Prostate gland (tissue), 2 donors: ENCODE measurements at regions not wholly inside any gene's neighbourhood (a gene's known extent, or its start where the extent isn't known, plus 50 kb on each side); places are given as distances from the start of the nearest gene placed in this dataset.

Source experiments
- DNase-seq: peaks from one replicate; pipeline ENCODE4 v3.0.0-alpha.2; 2019; ENCODE audit warnings: low spot score
- H3K27ac ChIP-seq, 2 donors: fragments of 200-600 bp; sonication (generic); 2 replicates each; pipeline ENCODE4 v1.5.1; 2017 to 2019
- H3K27me3 ChIP-seq: fragments of 200-600 bp; sonication (generic); replicated peaks from 2 replicates; pipeline ENCODE4 v1.5.1; 2019; ENCODE audit not compliant: insufficient read depth
- H3K36me3 ChIP-seq, 2 donors: fragments of 200-600 bp; sonication (generic); 1 replicate in 1 of 2; 2 replicates in 1 of 2; pipeline versions ENCODE4 v1.5.1 to v1.8.1; 2017 to 2019
- H3K4me1 ChIP-seq: fragments of 200-600 bp; sonication (generic); replicated peaks from 2 replicates; pipeline ENCODE4 v1.5.1; 2019
- H3K4me3 ChIP-seq, 2 donors: fragments of 200-600 bp; sonication (generic); 2 replicates each; pipeline ENCODE4 v1.5.1; 2017 to 2019
- H3K9me3 ChIP-seq: fragments of 200-600 bp; sonication (generic); 2 replicates; pipeline ENCODE4 v1.5.1; 2017
- POLR2A ChIP-seq: fragments of 450-650 bp; IDR thresholded peaks from one replicate; pipeline ENCODE4 v1.6.1; 2016; ENCODE audit warnings: antibody characterized with exemption, mild to moderate bottlenecking
- POLR2AphosphoS5 ChIP-seq: sonication (generic); formaldehyde crosslinking; IDR thresholded peaks from one replicate; pipeline ENCODE4 v1.6.1; 2017; ENCODE audit warnings: antibody characterized with exemption
- WGBS: methylation state at CpG from one replicate; pipeline ENCODE4 v1.1.5; 2018; 5-methylcytosine and 5-hydroxymethylcytosine counted together
- intact Hi-C: fragments of 100-400 bp; cut with DNase I; formaldehyde crosslinking; loops from one replicate; pipeline ENCODE4 v1.14.2; 2022
- TF ChIP-seq, protein P1 (sequence below), 4 experiments: fragments of 200-600 bp in 2 of 4; fragments of 450-650 bp in 2 of 4; sonication (generic) in 2 of 4; IDR thresholded peaks; 1 replicate in 3 of 4; 2 replicates in 1 of 4; pipeline ENCODE4 v1.5.1; 2016 to 2019; ENCODE audit warnings: antibody characterized with exemption in 4 of 4, mild to moderate bottlenecking in 2 of 4, moderate library complexity in 2 of 4

DNA sequence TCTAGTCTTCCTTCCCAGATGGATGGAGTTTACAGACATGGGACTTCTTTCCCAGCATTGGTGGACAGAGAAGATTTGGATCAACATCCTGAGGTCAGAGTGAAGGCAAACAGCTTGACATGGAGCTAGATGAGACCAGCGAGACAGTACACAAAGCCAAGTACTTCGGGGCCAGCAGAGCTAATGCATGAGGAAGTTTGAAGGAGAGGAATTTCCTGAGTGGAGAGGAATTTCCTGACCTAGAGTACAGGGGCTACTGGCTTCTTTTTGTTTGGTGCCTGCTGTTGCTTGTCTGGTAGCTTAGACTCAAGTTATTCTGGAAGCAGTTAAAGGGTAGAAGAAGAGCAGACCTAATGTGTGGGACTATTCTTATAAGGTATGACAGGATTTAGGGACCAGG, 69.1 kb upstream of the EOLA2 start:
- DNase-seq, result no peak
- no peaks in the 10 kb centered on the region for H3K9me3 ChIP-seq
- intact Hi-C loops, result no loop called here
- no peak overlapping the region for H3K27ac ChIP-seq
- no peak for TF ChIP-seq POLR2AphosphoS5
- TF ChIP-seq POLR2A, result no peak
- TF ChIP-seq, protein P1, sequence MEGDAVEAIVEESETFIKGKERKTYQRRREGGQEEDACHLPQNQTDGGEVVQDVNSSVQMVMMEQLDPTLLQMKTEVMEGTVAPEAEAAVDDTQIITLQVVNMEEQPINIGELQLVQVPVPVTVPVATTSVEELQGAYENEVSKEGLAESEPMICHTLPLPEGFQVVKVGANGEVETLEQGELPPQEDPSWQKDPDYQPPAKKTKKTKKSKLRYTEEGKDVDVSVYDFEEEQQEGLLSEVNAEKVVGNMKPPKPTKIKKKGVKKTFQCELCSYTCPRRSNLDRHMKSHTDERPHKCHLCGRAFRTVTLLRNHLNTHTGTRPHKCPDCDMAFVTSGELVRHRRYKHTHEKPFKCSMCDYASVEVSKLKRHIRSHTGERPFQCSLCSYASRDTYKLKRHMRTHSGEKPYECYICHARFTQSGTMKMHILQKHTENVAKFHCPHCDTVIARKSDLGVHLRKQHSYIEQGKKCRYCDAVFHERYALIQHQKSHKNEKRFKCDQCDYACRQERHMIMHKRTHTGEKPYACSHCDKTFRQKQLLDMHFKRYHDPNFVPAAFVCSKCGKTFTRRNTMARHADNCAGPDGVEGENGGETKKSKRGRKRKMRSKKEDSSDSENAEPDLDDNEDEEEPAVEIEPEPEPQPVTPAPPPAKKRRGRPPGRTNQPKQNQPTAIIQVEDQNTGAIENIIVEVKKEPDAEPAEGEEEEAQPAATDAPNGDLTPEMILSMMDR (IDR thresholded peaks at IDR 0.05), result no peak
- H3K4me3 ChIP-seq, result no peak overlapping the region
- H3K4me1 ChIP-seq, result no peaks in the 10 kb centered on the region
- 46% methylated on average over 2 of the region's 2 CpGs for WGBS
- no peaks in the 10 kb centered on the region for H3K27me3 ChIP-seq
- no peaks in the 10 kb centered on the region for H3K36me3 ChIP-seq

DNA sequence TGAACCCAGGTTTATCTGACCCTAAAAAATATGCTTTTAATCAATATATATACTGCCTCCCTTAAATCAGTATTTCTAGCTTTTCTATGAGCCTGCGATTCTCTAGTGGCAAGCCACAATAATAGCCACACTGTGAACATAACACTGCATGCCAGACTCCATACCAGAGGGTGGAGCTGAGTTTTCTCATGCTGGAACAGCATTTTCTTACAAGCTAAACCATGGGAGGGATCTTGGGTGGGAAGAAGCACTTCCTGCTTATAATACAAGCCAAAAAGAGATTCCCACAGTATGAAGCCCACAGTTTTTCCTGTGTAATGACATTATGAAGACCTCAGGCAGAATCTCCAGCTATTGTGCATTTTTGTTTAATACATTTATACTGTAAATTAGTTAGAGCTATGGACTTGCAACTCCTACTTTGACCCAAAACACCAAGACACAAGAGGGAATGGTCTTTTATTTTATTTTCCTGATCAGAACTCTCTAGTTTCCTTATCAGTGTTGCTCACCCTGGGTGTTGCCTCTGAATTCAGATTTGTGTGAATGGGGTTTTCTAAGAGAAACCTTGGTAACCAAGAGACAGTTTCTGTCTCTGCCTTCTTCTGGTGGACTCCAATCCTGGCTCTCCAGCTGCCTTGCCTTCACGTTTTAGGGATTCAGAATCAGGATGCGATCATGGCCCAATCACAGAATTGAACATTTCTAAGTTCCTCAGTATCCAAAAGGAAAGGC, 74.5 kb upstream of the EOLA2 start:
- DNase-seq, result no peak
- no peaks in the 10 kb centered on the region for H3K4me1 ChIP-seq
- H3K9me3 ChIP-seq, result no peaks in the 10 kb centered on the region
- H3K27ac ChIP-seq, result no peak overlapping the region
- WGBS, result 89% methylated on average over 3 of the region's 3 CpGs
- H3K4me3 ChIP-seq, result no peak overlapping the region
- no peaks in the 10 kb centered on the region for H3K27me3 ChIP-seq
- no peak for TF ChIP-seq POLR2A
- TF ChIP-seq POLR2AphosphoS5, result no peak
- TF ChIP-seq, protein P1 (IDR thresholded peaks at IDR 0.05), result no peak
- H3K36me3 ChIP-seq, result no peaks in the 10 kb centered on the region
- intact Hi-C loops, result no loop called here

DNA sequence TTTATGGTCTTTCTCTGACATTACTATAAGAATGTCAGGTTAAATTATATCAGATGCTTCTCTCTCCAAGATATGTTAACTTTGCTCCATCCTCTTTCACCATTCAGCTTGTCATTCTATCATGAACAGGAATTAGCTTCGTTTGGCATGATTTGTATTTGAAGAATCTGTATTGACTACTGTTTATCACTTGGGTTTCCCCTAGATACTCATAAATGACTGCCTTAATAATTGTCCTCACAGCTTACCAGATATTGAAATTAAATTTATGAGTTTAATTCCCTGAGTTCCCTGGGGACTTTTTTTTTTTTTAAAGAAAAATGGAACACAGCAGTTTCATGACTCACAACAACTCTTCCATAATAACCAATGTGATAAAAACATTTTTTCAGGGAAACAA, 76.2 kb upstream of the EOLA2 start:
- H3K27ac ChIP-seq, result no peak overlapping the region
- H3K27me3 ChIP-seq, result no peaks in the 10 kb centered on the region
- DNase-seq, result no peak
- no peaks in the 10 kb centered on the region for H3K9me3 ChIP-seq
- intact Hi-C loops, result no loop called here
- TF ChIP-seq, protein P1 (IDR thresholded peaks at IDR 0.05), result no peak
- TF ChIP-seq POLR2A, result no peak
- no peak for TF ChIP-seq POLR2AphosphoS5
- H3K36me3 ChIP-seq, result no peaks in the 10 kb centered on the region
- no peak overlapping the region for H3K4me3 ChIP-seq
- WGBS, result 94% methylated on average over 1 of the region's 1 CpG
- no peaks in the 10 kb centered on the region for H3K4me1 ChIP-seq

DNA sequence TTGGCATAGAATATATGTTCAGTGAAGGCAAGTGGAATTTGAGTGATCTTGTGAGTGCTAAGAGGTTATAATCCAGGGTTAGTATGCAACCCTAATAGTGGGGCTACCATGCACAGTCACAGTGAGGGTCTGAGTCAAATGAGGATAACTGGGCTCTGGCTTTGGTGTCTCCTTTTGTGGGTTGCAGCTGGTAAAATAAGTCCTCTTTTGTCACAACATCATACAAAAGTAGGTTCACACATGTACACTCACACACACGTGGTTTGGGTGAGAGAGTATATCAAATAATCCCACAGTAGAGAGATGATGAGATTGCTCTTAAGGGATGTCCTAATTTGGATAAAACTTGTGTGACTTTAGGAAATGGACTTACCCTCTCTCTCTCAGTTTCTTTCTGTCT, 79.6 kb upstream of the EOLA2 start:
- no peak for DNase-seq

DNA sequence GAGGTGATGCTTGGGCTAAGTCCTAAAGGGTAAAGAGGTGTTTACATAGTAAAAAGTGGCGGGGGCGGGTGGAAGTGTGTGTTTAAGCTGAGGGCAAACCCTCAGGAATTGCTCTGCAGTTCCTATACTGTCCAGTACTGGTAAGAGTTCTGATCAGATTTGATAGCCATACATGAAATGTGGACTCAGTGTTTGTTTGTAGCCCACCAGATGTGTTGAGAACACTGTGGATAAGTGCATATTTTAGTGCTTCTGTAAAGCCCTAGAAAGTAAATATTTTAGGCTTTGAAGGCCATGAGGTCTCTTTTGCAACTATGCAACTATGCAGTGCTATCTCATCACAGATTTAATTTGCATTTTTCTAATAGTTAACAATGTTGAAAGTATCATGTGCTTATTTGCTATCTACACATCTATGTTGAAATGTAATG, 80.7 kb upstream of the EOLA2 start:
- Histone ChIP-seq H3K4me3 (no peak overlapping the region), H3K36me3 (no peaks in the 10 kb centered on the region), H3K27ac (no peak overlapping the region), H3K4me1 (no peaks in the 10 kb centered on the region), H3K27me3 (no peaks in the 10 kb centered on the region), H3K9me3 (no peaks in the 10 kb centered on the region)
- intact Hi-C loops, result no loop called here
- 85% methylated on average over 2 of the region's 2 CpGs for WGBS
- DNase-seq, result no peak
- TF ChIP-seq POLR2AphosphoS5 (no peak), POLR2A (no peak)
- TF ChIP-seq, protein P1 (IDR thresholded peaks at IDR 0.05), result no peak

More for the DNA sequence above, 79.6 kb upstream of the EOLA2 start:
- 100% methylated on average over 1 of the region's 1 CpG for WGBS
- Histone ChIP-seq H3K27ac (no peak overlapping the region), H3K27me3 (no peaks in the 10 kb centered on the region), H3K4me3 (no peak overlapping the region), H3K9me3 (no peaks in the 10 kb centered on the region), H3K36me3 (no peaks in the 10 kb centered on the region), H3K4me1 (no peaks in the 10 kb centered on the region)
- intact Hi-C loops, result no loop called here
- TF ChIP-seq POLR2AphosphoS5 (no peak), POLR2A (no peak)
- TF ChIP-seq, protein P1 (IDR thresholded peaks at IDR 0.05), result no peak
